ENCODE measurements at regions not wholly inside any gene's neighbourhood (a gene's known extent, or its start where the extent isn't known, plus 50 kb on each side); places are given as distances from the start of the nearest gene placed in this dataset.
"Not testable (repeated sequence)": the region's sequence is repeated elsewhere in the genome, so short reads cannot be mapped to it uniquely, and the experiment has no call there.

GRCh38 chr12:92062539-92063493 lies 82.8 kb downstream of the BTG1 start:
- DNase-seq (ENCODE audit: insufficient read length, low spot score) (no peak), FAIRE-seq (peak; percentile 76)

DNA sequence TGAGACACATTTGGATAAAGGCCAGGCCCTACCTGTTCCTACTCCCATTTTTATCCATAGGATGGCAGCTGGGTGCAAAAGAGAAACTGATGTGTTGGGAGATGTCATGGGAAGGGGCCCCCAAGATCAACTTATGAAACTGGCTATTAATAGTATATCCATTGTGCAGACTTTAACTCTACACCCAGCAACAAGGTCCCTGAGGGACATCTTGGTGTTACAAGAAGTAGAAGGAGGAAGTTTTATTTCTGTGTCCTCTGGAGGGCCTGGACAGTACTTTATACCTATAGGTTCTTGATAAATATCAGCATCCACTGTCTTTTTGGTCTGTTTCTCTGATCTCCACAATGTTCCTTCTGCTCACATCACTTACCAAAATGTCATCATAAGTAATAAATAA lies 84.6 kb downstream of the BTG1 start:
- DNase-seq (ENCODE audit: insufficient read length, low spot score) (no peak), FAIRE-seq (no peak)

- DNase-seq (ENCODE audit: insufficient read length, low spot score) = no peak
- peak; percentile 82 for FAIRE-seq
Observed at GRCh38 chr12:92059960-92060359, 85.7 kb downstream of the BTG1 start.

DNA sequence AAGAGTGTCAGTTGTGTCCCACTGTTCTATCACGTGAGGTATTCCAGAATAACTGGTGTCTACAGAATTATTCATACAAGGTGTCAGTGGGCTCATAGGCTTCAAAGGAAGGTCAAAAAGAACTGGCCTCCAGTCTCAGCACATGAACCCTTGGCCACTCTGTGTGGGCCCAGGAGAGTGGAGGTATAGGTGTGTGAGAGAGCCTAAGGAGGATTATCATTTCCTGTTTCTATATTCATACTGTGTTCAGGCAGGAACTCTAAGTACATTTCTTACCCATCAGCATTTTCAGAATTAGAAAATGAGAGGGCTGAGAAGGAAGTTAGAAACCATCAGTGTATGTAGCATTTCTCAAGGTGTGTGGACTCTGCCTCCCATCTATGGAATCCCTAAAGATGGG lies 87.0 kb downstream of the BTG1 start:
- DNase-seq (ENCODE audit: insufficient read length, low spot score) (no peak), FAIRE-seq (peak; percentile 39)

GRCh38 chr12:92056756-92057155 lies 88.9 kb downstream of the BTG1 start:
- not testable (repeated sequence) for DNase-seq (ENCODE audit: insufficient read length, low spot score); FAIRE-seq

DNA sequence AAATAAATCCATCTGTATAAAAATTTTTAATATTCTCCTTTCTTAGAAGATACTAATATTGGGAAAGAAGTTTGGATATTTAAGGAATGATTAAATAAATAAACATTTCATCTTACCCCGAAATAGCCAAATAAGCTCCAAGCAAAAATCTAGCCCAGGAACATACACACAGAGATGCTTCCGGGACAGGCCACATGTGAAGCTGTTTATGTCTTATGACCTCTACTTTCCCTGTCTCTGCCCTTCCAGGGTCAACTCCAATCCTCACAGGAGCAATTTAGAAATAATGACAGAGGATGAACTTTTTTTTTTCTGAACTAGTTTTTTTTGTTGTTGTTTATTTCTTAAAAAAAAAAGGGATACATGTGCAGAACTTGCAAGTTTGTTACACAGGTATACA lies 89.4 kb downstream of the BTG1 start:
- DNase-seq (ENCODE audit: insufficient read length, low spot score) (no peak), FAIRE-seq (no peak)

GRCh38 chr12:92055877-92056276 lies 89.8 kb downstream of the BTG1 start:
- FAIRE-seq = no peak
- no peak for DNase-seq (ENCODE audit: insufficient read length, low spot score)

- FAIRE-seq (no peak), DNase-seq (ENCODE audit: insufficient read length, low spot score) (no peak)
Observed at GRCh38 chr12:92051441-92051840, 94.2 kb downstream of the BTG1 start.

DNA sequence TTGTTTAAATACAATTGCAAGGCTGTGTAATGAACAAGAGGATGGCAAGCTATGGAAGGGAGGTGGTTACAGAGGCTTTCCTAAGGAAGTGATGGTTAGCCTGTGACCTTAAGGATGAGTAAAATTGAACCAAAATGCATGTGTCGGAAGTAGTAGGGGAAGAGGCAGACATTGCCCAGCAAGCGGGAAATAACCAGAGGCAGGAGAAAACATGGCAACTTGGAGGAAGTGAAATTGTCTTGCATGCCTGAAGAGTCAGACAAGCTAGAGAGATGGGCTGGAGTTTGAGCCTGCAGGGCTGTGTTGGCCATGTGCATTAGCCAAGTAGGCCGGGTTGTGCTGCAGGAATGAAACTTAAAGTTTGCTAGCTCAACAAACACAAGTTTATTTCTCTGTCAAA lies 96.2 kb downstream of the BTG1 start:
- no peak for DNase-seq (ENCODE audit: insufficient read length, low spot score)
- peak; percentile 99 for FAIRE-seq

DNA sequence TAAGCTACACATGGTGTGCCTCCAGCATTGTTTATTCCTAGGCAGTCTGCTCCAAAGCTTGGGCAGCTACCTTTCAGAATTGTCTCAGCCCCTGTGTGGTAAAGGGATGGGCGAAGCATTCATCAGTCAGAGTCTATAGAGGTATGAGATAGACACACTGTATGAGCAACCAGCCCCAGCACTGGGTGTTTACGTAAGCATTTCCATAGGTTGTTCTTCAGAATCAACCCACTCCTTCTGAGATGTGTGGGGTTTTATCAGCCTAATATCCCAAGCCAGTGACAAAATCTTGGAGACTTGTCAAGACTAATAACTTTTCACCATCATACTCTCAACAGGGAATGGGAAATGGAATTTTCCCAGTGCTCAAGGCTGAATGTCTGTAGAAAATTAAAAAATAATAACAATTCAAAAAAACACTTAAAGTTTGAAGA lies 98.2 kb downstream of the BTG1 start:
- DNase-seq (ENCODE audit: insufficient read length, low spot score) (no peak), FAIRE-seq (no peak)

- FAIRE-seq (peak; percentile 54), DNase-seq (ENCODE audit: insufficient read length, low spot score) (no peak)
Observed at GRCh38 chr12:92046557-92047392, 98.9 kb downstream of the BTG1 start.

DNA sequence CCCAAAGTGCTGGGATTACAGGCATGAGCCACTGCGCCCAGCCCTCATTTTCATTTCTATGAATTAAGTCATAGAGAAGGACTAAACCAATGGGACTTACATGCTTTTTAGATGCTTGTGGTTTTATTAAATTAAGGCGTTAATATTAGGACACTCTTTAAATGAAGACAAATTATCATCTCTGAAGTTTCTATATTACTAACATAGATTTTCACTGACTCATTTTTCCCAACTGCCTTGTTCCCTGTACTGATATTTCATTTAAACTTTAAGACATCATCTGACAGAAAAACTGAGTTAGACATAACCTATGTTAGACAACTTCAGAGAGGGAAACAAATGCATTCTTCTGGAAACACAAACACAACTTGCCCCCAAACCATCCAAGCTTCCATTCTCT lies 99.8 kb downstream of the BTG1 start:
- FAIRE-seq = peak; percentile 18
- DNase-seq (ENCODE audit: insufficient read length, low spot score) = no peak

DNA sequence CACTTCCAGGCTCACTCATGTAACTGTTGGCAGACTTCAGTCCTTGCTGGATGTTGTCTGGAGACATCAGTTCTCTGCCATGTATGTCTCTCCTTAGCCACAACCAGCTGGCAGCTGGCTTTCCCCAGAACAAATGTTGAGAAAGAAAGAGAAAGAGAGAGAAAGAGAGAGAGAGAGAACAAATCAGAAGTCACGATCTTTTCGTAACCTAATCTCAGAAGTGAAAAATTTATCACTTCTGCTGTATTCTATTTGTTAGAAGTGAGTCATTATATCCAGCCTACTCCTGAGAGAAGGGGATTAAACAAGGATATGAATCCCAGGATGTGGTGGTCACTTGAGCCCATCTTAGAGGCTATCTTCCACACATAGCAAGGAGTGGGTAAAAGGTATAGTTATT lies 101.2 kb downstream of the BTG1 start:
- FAIRE-seq (peak; percentile 70), DNase-seq (ENCODE audit: insufficient read length, low spot score) (no peak)

DNA sequence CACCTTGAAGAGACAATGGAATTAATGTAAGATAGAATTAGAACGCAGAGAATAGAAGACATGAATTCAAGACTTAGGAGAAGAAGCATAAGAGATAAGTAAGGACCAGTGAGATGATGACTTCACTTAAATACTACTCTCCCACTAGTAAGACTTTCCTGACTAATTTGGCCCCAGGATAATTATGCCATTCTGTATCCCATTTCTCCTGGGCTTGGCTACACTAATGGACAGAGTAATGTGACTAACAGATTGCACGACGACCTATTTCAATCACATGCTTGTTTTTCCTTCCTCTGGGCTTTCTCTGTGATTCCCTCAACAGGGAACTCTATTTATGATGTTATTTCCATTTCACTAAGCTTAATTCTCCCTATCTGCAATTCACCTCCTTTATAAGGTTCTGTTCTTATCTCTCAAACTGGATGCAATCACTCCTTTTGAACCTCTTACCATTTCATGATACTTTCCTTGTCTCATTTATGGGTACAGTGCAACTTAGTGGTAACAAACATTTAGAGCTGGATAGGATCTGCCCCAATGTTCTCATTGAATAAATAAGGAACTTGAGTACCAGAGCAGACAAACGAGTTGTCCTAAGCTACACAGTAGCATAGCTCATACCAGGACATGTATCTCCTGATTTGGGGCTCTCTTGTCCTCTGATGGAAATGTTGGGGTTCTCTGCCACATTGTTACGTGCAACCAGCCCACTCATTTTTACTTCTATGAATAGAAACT lies 102.7 kb downstream of the BTG1 start:
- no peak for DNase-seq (ENCODE audit: insufficient read length, low spot score)
- FAIRE-seq = no peak

- DNase-seq (ENCODE audit: insufficient read length, low spot score) (no peak), FAIRE-seq (no peak)
Observed at GRCh38 chr12:92041742-92042141, 103.9 kb downstream of the BTG1 start.

DNA sequence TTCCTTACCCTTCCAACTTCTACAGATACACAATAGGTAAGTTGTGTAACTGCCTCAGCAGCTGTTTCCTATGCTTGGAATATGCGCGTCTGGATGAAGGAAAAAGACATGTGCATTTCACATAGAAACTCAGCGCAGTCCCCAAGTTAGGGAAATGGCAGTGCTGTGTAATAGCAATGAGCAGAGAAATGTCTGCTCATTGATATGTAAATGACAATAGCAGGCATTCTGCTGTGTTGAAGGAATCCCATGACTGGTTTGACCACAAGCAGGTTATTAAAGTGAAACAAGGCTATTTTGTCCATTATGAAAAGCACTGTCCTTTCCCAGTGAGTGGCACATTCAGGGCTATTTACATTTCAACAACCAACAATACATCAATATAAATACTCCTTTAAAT lies 106.6 kb downstream of the BTG1 start:
- DNase-seq (ENCODE audit: insufficient read length, low spot score) (no peak), FAIRE-seq (no peak)

DNA sequence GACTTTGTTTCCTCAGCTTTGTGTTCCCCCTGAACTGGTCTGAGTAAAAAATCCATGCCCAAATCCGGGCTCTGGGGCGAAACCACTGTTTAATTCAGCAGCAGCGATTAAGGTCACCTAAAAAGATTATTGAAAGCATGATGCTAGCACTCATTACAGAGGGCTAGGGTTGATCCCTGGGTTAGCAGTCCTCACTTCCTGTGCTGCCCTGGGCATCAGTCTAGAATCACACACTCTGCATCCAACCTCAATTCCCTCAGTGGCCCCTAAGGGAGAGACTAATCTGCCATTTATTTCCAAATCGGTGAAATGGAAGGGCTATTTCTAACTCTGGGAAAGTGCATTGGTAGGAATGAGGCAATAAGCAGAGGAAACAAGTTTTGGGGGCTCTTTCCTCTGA lies 107.2 kb downstream of the BTG1 start:
- no peak for FAIRE-seq
- no peak for DNase-seq (ENCODE audit: insufficient read length, low spot score)

- DNase-seq (ENCODE audit: insufficient read length, low spot score) = no peak
- FAIRE-seq = peak; percentile 65
Observed at GRCh38 chr12:92036771-92037453, 108.7 kb downstream of the BTG1 start.

DNA sequence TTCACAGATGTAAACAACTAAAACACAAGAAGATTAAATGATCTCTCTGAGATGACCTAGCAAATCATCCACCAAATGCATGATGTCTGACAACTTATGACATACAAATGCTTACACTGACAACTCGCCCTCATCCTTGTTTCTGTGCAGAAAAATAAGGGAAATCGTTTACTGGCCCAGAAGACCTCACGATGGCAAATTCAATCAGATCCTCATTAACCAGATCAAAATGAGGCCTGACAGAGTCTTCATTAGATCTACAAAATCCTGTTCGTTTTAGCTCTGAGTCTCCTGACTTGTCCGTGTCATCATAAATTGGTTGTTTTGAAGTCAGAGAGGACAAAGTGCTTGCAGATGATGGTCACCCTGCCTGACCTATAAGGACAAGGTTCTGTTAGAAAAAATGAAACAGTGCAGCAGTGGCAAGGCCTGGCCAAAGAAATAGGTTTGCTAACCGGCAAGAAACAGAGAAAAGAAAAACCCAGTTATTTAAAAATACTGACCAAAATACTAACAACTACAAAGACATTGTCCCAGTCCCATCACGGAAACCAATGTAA lies 109.5 kb downstream of the BTG1 start:
- FAIRE-seq = no peak

DNA sequence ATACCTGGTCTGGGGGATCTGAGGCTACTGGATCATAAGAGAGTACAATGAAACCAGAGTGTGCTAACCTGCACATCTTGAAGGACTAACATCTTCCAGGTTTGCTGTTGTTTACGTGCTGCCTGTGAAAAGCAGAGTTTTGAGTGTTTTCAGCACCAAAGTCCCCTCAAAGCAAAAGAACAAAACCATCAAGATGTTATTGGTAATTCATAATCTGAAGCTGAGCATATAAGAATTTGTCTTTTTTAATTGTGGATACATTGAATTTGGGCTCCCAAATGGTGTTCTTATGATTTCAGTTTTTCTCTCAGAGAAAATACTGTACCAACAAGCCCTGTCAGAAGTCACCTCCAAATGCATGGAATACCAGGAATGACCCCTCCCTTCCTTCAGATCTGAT lies 110.2 kb downstream of the BTG1 start:
- DNase-seq (ENCODE audit: insufficient read length, low spot score) (no peak), FAIRE-seq (no peak)

More for the DNA sequence above, 109.5 kb downstream of the BTG1 start:
- no peak for DNase-seq (ENCODE audit: insufficient read length, low spot score)

All from GM19239 (cell line).